ENCODE measurements at regions not wholly inside any gene's neighbourhood (a gene's known extent, or its start where the extent isn't known, plus 50 kb on each side); places are given as distances from the start of the nearest gene placed in this dataset.

DNA sequence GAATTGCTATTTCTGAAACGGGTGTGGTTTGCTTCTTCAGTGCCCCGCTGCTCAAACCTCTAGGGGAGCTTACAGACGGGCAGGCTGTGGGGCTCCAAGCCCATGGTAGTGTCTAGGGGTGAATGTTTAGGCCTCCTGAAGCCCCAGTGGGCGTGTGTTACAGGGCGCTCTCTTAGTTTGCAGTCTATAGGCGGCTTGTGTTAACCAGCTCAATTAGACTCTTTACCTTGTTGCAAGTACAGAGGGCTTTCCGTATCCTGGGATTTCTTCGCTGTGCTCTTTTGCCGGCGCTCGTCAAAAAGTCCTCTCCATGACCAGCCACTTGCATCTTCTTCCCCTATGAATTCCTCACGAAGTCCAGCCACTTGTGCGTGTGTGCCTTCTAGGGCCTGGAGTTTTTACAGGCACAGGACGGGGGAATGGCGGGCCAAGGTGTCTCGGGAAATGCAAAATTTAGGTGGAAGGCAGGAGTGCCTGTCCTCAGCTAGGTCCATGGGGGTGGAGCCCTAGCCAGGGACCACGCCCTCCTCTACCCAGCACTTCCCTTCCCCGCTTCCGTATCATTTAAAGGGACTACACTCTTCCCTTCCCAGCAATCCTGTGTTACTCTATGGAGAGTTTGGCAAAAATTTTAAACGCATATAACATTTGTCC lies 94.5 kb downstream of the HTR1B start:
- TF ChIP-seq, protein P1, sequence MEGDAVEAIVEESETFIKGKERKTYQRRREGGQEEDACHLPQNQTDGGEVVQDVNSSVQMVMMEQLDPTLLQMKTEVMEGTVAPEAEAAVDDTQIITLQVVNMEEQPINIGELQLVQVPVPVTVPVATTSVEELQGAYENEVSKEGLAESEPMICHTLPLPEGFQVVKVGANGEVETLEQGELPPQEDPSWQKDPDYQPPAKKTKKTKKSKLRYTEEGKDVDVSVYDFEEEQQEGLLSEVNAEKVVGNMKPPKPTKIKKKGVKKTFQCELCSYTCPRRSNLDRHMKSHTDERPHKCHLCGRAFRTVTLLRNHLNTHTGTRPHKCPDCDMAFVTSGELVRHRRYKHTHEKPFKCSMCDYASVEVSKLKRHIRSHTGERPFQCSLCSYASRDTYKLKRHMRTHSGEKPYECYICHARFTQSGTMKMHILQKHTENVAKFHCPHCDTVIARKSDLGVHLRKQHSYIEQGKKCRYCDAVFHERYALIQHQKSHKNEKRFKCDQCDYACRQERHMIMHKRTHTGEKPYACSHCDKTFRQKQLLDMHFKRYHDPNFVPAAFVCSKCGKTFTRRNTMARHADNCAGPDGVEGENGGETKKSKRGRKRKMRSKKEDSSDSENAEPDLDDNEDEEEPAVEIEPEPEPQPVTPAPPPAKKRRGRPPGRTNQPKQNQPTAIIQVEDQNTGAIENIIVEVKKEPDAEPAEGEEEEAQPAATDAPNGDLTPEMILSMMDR (IDR thresholded peaks at IDR 0.05; ENCODE audit: low read depth, low read length): peak; percentile 11
- H3K4me3 ChIP-seq (replicated peaks in 1 of 2; ENCODE audit: low read depth in 2 of 2, low read length in 2 of 2): peak overlapping the region; percentile 40 to 68
- peak; percentile 28 to 56 for DNase-seq (ENCODE audit: low read depth in 2 of 2)

DNA sequence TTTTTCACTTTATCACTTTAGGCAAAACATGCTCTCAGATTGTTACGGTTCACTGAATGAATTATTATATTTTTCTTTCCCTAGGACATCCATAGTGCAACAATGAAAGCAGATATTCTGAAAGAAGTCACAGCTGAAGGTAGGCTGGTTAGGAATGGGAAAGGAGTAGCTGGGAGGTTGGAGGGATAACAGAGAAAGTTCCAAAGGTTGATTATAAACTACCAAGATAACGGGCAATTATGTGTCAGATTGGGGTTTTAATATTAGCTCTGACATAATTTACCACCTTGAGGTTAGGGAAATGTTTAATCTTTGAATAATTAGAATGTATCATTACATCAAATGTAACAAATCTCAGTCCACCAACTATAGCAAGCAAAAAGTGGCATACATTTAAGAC lies 96.5 kb downstream of the HTR1B start:
- TF ChIP-seq, protein P1 (IDR thresholded peaks at IDR 0.05; ENCODE audit: low read depth, low read length): no peak
- DNase-seq (ENCODE audit: low read depth in 2 of 2): no peak
- H3K4me3 ChIP-seq (replicated peaks in 1 of 2; ENCODE audit: low read depth in 2 of 2, low read length in 2 of 2): no peak overlapping the region

DNA sequence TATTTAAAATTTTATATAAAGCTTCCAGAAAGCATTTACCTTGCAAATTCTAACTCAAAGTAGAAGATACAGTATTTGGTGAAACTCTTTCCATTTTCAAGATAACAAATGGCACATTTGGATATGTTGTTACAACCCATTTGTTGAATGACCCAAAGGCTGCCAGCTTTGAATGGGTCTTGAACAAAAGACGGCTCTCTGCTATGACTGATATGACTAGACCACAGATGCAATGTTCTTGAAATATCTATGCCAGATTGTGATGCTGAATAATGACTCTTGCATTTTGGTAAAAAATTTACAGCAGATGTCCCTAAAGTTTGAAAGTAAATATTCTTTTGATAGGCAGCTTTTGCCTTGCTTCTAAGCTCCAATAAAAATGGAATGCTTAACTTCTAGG lies 99.6 kb downstream of the HTR1B start:
- TF ChIP-seq, protein P1 (IDR thresholded peaks at IDR 0.05; ENCODE audit: low read depth, low read length): no peak
- DNase-seq (ENCODE audit: low read depth in 2 of 2): no peak
- H3K4me3 ChIP-seq (replicated peaks in 1 of 2; ENCODE audit: low read depth in 2 of 2, low read length in 2 of 2): no peak overlapping the region

- H3K4me3 ChIP-seq (replicated peaks in 1 of 2; ENCODE audit: low read depth in 2 of 2, low read length in 2 of 2): no peak overlapping the region
- TF ChIP-seq, protein P1 (IDR thresholded peaks at IDR 0.05; ENCODE audit: low read depth, low read length): no peak
- DNase-seq (ENCODE audit: low read depth in 2 of 2): no peak
Observed at GRCh38 chr6:77362055-77362454, 101.2 kb downstream of the HTR1B start.

DNA sequence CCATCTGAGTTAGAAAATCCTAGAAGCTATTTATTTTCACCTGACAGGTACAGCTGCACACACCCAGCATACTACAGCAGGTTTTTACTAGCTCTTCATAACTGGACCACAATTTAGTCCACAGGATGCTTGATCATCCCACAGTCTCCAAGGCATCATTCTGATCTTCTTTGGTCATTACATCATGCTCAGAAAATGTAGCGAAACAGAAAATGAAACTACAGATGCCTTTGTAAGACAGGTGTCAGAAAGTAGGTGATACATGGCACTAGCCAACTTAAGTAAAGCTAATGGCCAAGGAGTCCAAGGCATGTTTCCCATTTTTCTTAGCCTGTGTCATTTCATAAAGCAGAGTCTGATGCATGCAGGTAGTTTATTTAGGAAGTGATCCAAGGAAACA lies 102.3 kb downstream of the HTR1B start:
- no peak overlapping the region for H3K4me3 ChIP-seq (replicated peaks in 1 of 2; ENCODE audit: low read depth in 2 of 2, low read length in 2 of 2)
- DNase-seq (ENCODE audit: low read depth in 2 of 2): peak in 1 of 2 donors; percentile 9
- TF ChIP-seq, protein P1 (IDR thresholded peaks at IDR 0.05; ENCODE audit: low read depth, low read length): no peak

GRCh38 chr6:77356821-77357220 lies 106.5 kb downstream of the HTR1B start:
- no peak overlapping the region for H3K4me3 ChIP-seq (replicated peaks in 1 of 2; ENCODE audit: low read depth in 2 of 2, low read length in 2 of 2)
- TF ChIP-seq, protein P1 (IDR thresholded peaks at IDR 0.05; ENCODE audit: low read depth, low read length): no peak
- no peak for DNase-seq (ENCODE audit: low read depth in 2 of 2)

- no peak for DNase-seq (ENCODE audit: low read depth in 2 of 2)
- TF ChIP-seq, protein P1 (IDR thresholded peaks at IDR 0.05; ENCODE audit: low read depth, low read length): no peak
Observed at GRCh38 chr6:77354581-77354980, 108.7 kb downstream of the HTR1B start.

More at GRCh38 chr6:77354581-77354980, 108.7 kb downstream of the HTR1B start:
- no peak overlapping the region for H3K4me3 ChIP-seq (replicated peaks in 1 of 2; ENCODE audit: low read depth in 2 of 2, low read length in 2 of 2)

Measured in cardiac fibroblast (primary cell).